Fibroblast of lung (primary cell): ENCODE measurements at regions not wholly inside any gene's neighbourhood (a gene's known extent, or its start where the extent isn't known, plus 50 kb on each side); places are given as distances from the start of the nearest gene placed in this dataset.

Source experiments
- DNase-seq, 2 donors: peaks; one replicate each; pipeline versions ENCODE4 v3.0.0 to v3.0.0-alpha.2; 2010; ENCODE audit warnings: low read depth in 2 of 2
- H2AFZ ChIP-seq: 2 replicates; pipeline ENCODE4 v1.5.1; 2012; ENCODE audit warnings: low read length, control low read depth, inconsistent platforms
- H3K27ac ChIP-seq: 2 replicates; pipeline ENCODE4 v1.5.1; 2011; ENCODE audit warnings: low read length, control low read depth; ENCODE audit not compliant: insufficient read depth
- H3K27me3 ChIP-seq: 2 replicates; pipeline ENCODE4 v1.5.1; 2011; ENCODE audit warnings: mild to moderate bottlenecking, low read length; ENCODE audit not compliant: control insufficient read depth, insufficient read depth
- H3K36me3 ChIP-seq: 2 replicates; pipeline ENCODE4 v1.5.1; 2011; ENCODE audit warnings: low read length; ENCODE audit not compliant: control insufficient read depth, insufficient read depth
- H3K4me1 ChIP-seq: 2 replicates; pipeline ENCODE4 v1.5.1; 2011; ENCODE audit warnings: low read length; ENCODE audit not compliant: control insufficient read depth, insufficient read depth; ENCODE audit errors: extremely low read depth
- H3K4me2 ChIP-seq: 2 replicates; pipeline ENCODE4 v1.5.1; 2011; ENCODE audit warnings: low read length, control low read depth; ENCODE audit not compliant: insufficient read depth; ENCODE audit errors: extremely low read depth
- H3K4me3 ChIP-seq, 4 experiments: fragments of 200-600 bp in 1 of 4; sonication (generic) in 1 of 4; replicated peaks in 1 of 4; 2 replicates each; pipeline ENCODE4 v1.5.1; 2011 to 2016; ENCODE audit warnings: low read length in 4 of 4, low read depth in 3 of 4, mild to moderate bottlenecking in 3 of 4, control low read depth in 2 of 4, inconsistent platforms in 1 of 4, mixed read lengths in 1 of 4; ENCODE audit not compliant: insufficient read depth in 1 of 4; ENCODE audit errors: control extremely low read depth in 1 of 4
- H3K79me2 ChIP-seq: 2 replicates; pipeline ENCODE4 v1.5.1; 2012; ENCODE audit warnings: mild to moderate bottlenecking, low read length, inconsistent platforms; ENCODE audit not compliant: control insufficient read depth, insufficient read depth
- H3K9ac ChIP-seq: 2 replicates; pipeline ENCODE4 v1.5.1; 2011; ENCODE audit warnings: mild to moderate bottlenecking, low read length, control low read depth; ENCODE audit not compliant: insufficient read depth
- H3K9me3 ChIP-seq: 2 replicates; pipeline ENCODE4 v1.5.1; 2012; ENCODE audit warnings: low read depth, low read length; ENCODE audit not compliant: control insufficient read depth, insufficient read depth
- H4K20me1 ChIP-seq: 2 replicates; pipeline ENCODE4 v1.5.1; 2011; ENCODE audit warnings: low read length; ENCODE audit not compliant: control insufficient read depth, insufficient read depth; ENCODE audit errors: extremely low read depth
- EZH2 ChIP-seq: IDR thresholded peaks from 2 replicates; pipeline ENCODE4 v1.5.1; 2012; ENCODE audit warnings: low read length, control low read depth, mild to moderate bottlenecking; ENCODE audit errors: missing control alignments
- TF ChIP-seq, protein P1 (sequence below), 2 donors: IDR thresholded peaks in 1 of 2; conservative IDR thresholded peaks in 1 of 2; 1 replicate in 1 of 2; 2 replicates in 1 of 2; pipeline ENCODE4 v1.5.1; 2011 to 2012; ENCODE audit warnings: low read length in 2 of 2, control low read depth in 1 of 2, inconsistent platforms in 1 of 2, low read depth in 1 of 2, mild to moderate bottlenecking in 1 of 2

GRCh38 chr6:3533981-3534380 lies 77.1 kb upstream of the SLC22A23 start:
- H3K4me2 ChIP-seq, result no peak overlapping the region
- no peaks in the 10 kb centered on the region for H3K36me3 ChIP-seq
- no peaks in the 10 kb centered on the region for H3K4me1 ChIP-seq
- peaks cover 3% of the 10 kb centered on the region for H3K27me3 ChIP-seq
- no peaks in the 10 kb centered on the region for H3K9me3 ChIP-seq
- H3K27ac ChIP-seq, result no peak overlapping the region
- no peaks in the 10 kb centered on the region for H3K79me2 ChIP-seq
- no peaks in the 10 kb centered on the region for H4K20me1 ChIP-seq
- no peak overlapping the region for H3K9ac ChIP-seq
- H2AFZ ChIP-seq, result no peak overlapping the region
- no peak for DNase-seq
- no peak overlapping the region for H3K4me3 ChIP-seq
- TF ChIP-seq, protein P1, sequence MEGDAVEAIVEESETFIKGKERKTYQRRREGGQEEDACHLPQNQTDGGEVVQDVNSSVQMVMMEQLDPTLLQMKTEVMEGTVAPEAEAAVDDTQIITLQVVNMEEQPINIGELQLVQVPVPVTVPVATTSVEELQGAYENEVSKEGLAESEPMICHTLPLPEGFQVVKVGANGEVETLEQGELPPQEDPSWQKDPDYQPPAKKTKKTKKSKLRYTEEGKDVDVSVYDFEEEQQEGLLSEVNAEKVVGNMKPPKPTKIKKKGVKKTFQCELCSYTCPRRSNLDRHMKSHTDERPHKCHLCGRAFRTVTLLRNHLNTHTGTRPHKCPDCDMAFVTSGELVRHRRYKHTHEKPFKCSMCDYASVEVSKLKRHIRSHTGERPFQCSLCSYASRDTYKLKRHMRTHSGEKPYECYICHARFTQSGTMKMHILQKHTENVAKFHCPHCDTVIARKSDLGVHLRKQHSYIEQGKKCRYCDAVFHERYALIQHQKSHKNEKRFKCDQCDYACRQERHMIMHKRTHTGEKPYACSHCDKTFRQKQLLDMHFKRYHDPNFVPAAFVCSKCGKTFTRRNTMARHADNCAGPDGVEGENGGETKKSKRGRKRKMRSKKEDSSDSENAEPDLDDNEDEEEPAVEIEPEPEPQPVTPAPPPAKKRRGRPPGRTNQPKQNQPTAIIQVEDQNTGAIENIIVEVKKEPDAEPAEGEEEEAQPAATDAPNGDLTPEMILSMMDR (conservative IDR thresholded peaks at IDR 0.05 in 1 of 2, IDR thresholded peaks at IDR 0.05 in 1 of 2; ENCODE audit: low read depth in 1 of 2, low read length in 2 of 2), result no peak
- TF ChIP-seq EZH2, result no peak

GRCh38 chr6:3532296-3532916 lies 75.6 kb upstream of the SLC22A23 start:
- TF ChIP-seq EZH2, result no peak
- TF ChIP-seq, protein P1 (conservative IDR thresholded peaks at IDR 0.05 in 1 of 2, IDR thresholded peaks at IDR 0.05 in 1 of 2; ENCODE audit: low read depth in 1 of 2, low read length in 2 of 2), result no peak
- no peaks in the 10 kb centered on the region for H3K36me3 ChIP-seq
- H3K9me3 ChIP-seq, result no peaks in the 10 kb centered on the region
- no peak overlapping the region for H3K4me3 ChIP-seq
- H2AFZ ChIP-seq, result no peak overlapping the region
- no peaks in the 10 kb centered on the region for H3K4me1 ChIP-seq
- DNase-seq, result no peak
- peaks cover under 1% of the 10 kb centered on the region for H3K27me3 ChIP-seq
- H3K79me2 ChIP-seq, result no peaks in the 10 kb centered on the region
- H3K4me2 ChIP-seq, result no peak overlapping the region
- H3K9ac ChIP-seq, result no peak overlapping the region
- H4K20me1 ChIP-seq, result no peaks in the 10 kb centered on the region
- no peak overlapping the region for H3K27ac ChIP-seq

DNA sequence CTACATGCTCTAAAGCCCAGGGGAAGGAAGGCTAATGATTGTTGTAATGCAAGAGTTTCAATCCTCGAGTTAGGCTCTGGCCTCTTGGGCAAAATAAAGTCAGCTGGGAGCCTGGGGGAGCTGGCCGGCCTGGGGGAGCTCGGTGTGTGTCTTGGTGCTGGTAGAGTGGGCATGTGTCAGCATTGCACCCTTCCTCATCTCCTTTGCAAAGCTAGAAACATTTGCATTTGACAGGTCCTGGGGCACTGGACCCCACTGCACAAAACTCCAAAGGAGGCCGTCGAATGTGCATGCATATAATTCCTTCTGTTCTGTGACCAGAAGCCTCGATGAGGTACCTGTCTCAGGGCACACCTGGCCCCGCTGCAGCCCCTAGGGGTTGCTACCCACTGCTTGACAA lies 74.6 kb upstream of the SLC22A23 start:
- DNase-seq, result no peak
- H4K20me1 ChIP-seq, result no peaks in the 10 kb centered on the region
- no peak overlapping the region for H3K4me3 ChIP-seq
- no peak overlapping the region for H2AFZ ChIP-seq
- H3K4me2 ChIP-seq, result no peak overlapping the region
- TF ChIP-seq EZH2, result no peak
- TF ChIP-seq, protein P1 (conservative IDR thresholded peaks at IDR 0.05 in 1 of 2, IDR thresholded peaks at IDR 0.05 in 1 of 2; ENCODE audit: low read depth in 1 of 2, low read length in 2 of 2), result no peak
- no peak overlapping the region for H3K9ac ChIP-seq
- no peaks in the 10 kb centered on the region for H3K4me1 ChIP-seq
- H3K79me2 ChIP-seq, result no peaks in the 10 kb centered on the region
- no peaks in the 10 kb centered on the region for H3K36me3 ChIP-seq
- H3K27me3 ChIP-seq, result no peaks in the 10 kb centered on the region
- H3K27ac ChIP-seq, result no peak overlapping the region
- H3K9me3 ChIP-seq, result no peaks in the 10 kb centered on the region
